ENCODE measurements at regions not wholly inside any gene's neighbourhood (a gene's known extent, or its start where the extent isn't known, plus 50 kb on each side); places are given as distances from the start of the nearest gene placed in this dataset.

DNA sequence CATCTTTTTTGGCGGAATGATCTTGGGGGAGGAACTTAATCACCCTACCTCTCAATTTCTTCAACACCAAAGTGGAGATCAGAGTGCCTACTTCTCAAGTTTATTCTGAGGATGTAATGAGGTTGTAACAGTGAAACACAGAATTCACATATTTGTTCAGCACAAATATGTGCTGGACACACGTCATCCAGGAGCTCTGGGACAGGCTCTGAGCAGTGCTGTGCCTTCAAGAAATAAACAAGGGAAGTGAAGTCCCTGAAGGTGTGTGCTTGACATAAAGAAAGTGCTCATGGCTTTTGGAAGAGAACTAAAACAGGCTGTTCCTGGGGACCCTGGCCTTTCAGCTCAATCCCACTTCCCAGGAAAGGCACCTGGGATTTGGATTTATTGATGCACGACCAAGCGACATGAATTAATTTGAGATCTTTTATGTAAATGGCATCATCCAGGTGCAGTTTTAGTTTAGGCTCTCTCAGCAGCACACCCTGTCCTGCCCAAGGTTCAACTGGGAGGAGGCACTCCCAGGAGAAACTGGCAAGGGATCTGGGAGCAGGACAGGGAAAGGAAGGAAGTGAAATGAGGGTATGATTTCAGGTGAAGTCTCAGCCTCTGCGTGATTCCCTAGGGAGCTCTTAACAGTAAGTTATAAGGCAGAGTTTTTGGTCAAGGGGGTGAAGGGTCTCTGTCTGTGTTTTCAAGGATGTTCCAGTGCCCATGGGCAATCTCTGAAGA, 211.0 kb downstream of the FOXA2 start:
- Mint-ChIP-seq H3K9me3 (no peaks in the 10 kb centered on the region), H3K4me3 (no peak overlapping the region), H3K4me1 (ENCODE audit: low read depth) (peaks cover 2% of the 10 kb centered on the region), H3K36me3 (ENCODE audit: low read depth) (no peaks in the 10 kb centered on the region), H3K27ac (no peak overlapping the region), H3K27me3 (ENCODE audit: low read depth) (no peaks in the 10 kb centered on the region)

DNA sequence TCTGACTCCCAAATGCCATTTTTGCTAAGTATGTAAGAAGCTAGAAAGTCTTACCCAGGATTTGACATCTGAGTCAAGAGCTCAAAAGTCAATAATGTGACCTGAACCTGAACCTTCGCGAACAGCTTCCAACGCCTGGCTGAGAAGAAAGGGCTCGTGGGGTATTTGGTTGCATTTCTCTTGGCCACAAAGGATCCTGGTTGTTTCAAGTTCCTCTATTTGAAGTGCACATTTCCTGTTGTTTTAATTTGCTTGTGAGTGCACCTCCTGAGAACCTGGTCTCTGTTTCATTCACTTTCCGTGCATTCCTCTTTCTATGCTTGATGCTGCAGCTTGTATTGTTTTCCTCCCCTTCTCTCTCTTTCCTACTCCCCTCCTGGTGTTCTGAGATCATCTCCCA, 212.5 kb downstream of the FOXA2 start:
- H3K9me3 Mint-ChIP-seq: no peaks in the 10 kb centered on the region
- no peak overlapping the region for H3K4me3 Mint-ChIP-seq
- H3K4me1 Mint-ChIP-seq (ENCODE audit: low read depth): peaks cover 2% of the 10 kb centered on the region
- H3K27ac Mint-ChIP-seq: no peak overlapping the region
- no peaks in the 10 kb centered on the region for H3K36me3 Mint-ChIP-seq (ENCODE audit: low read depth)
- H3K27me3 Mint-ChIP-seq (ENCODE audit: low read depth): no peaks in the 10 kb centered on the region

DNA sequence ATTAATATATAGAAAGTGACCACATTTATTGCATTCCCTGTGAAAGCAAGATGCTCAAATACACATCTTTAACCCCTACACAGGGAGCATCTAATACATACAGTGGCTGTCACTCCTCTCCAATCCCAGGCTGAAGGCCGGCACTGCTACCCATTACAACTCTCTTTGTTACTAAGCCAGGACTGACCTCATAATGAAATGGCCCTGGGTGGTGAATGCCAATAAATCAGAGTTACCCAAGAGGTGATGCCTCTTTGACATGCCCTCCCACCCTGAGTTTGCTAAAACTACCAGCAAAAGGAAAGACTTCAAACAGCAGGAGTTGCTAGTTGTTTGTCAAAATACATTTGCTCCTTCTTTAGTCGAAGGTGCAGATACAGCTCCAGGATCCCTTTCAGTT, 214.2 kb downstream of the FOXA2 start:
- no peaks in the 10 kb centered on the region for H3K9me3 Mint-ChIP-seq
- H3K27me3 Mint-ChIP-seq (ENCODE audit: low read depth): no peaks in the 10 kb centered on the region
- no peaks in the 10 kb centered on the region for H3K36me3 Mint-ChIP-seq (ENCODE audit: low read depth)
- peaks cover 2% of the 10 kb centered on the region for H3K4me1 Mint-ChIP-seq (ENCODE audit: low read depth)
- H3K4me3 Mint-ChIP-seq: no peak overlapping the region
- H3K27ac Mint-ChIP-seq: no peak overlapping the region

DNA sequence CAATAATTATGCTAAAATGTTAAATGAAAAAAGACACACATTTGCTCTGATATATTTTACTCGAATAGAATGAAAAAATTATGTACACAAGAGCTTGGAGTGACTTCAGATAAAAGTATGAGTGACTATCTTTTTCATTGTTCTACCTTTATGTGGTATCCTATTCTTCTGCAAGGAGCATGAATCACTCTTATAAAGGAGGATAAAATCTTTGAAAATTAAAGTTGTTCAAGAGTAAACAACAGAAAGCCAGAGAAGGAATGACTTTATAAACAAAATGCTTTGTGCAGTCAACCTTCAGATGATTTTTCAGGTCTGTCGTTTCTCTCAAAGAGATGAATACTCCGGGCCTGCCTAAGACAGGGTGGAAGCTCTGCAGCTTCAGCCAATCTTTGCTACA, 215.3 kb downstream of the FOXA2 start:
- no peaks in the 10 kb centered on the region for H3K9me3 Mint-ChIP-seq
- H3K27me3 Mint-ChIP-seq (ENCODE audit: low read depth): no peaks in the 10 kb centered on the region
- H3K4me3 Mint-ChIP-seq: no peak overlapping the region
- peaks cover 2% of the 10 kb centered on the region for H3K4me1 Mint-ChIP-seq (ENCODE audit: low read depth)
- H3K36me3 Mint-ChIP-seq (ENCODE audit: low read depth): no peaks in the 10 kb centered on the region
- H3K27ac Mint-ChIP-seq: no peak overlapping the region

DNA sequence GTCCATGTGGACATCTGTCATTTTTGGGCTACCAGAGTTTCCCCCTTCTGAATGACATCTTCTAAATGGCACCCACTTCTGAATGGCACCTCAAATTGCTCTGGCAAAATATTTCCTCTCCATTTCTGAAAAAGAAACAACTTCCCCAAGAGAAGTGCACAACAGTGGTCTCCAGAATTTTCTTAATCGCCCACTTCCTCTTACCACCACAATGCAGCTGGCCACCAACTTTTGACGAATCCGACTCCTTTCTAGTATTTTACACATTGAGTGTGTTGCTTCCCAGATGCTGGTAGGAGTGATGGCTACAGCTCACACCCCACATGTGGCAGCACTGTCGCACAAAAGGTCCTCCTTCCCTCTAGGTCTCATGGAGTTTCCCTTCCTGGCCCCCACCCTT, 216.1 kb downstream of the FOXA2 start:
- no peak overlapping the region for H3K27ac Mint-ChIP-seq
- H3K36me3 Mint-ChIP-seq (ENCODE audit: low read depth): no peaks in the 10 kb centered on the region
- H3K4me1 Mint-ChIP-seq (ENCODE audit: low read depth): peaks cover 2% of the 10 kb centered on the region
- no peak overlapping the region for H3K4me3 Mint-ChIP-seq
- no peaks in the 10 kb centered on the region for H3K27me3 Mint-ChIP-seq (ENCODE audit: low read depth)
- H3K9me3 Mint-ChIP-seq: no peaks in the 10 kb centered on the region

DNA sequence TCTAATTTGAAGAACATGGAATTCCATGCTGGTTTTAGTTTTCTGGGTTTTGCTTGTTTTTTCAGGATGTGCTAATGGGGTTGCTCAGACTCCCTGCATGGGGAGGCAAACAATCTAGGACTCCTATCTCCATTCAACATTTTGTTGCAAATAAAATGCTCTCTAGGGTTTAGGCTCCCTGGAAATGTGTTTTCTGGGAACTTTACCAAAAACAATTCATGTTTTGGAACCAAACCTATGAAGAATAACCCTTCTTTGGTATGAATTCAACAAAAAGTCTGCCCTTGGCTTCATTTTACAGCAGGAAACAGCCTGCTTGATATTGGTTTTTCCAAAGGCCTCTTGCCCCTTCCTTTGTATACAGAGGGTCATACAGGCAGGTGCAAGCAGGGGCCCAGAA, 217.7 kb downstream of the FOXA2 start:
- H3K27ac Mint-ChIP-seq: no peak overlapping the region
- H3K4me3 Mint-ChIP-seq: no peak overlapping the region
- no peaks in the 10 kb centered on the region for H3K36me3 Mint-ChIP-seq (ENCODE audit: low read depth)
- no peaks in the 10 kb centered on the region for H3K27me3 Mint-ChIP-seq (ENCODE audit: low read depth)
- no peaks in the 10 kb centered on the region for H3K4me1 Mint-ChIP-seq (ENCODE audit: low read depth)
- no peaks in the 10 kb centered on the region for H3K9me3 Mint-ChIP-seq

DNA sequence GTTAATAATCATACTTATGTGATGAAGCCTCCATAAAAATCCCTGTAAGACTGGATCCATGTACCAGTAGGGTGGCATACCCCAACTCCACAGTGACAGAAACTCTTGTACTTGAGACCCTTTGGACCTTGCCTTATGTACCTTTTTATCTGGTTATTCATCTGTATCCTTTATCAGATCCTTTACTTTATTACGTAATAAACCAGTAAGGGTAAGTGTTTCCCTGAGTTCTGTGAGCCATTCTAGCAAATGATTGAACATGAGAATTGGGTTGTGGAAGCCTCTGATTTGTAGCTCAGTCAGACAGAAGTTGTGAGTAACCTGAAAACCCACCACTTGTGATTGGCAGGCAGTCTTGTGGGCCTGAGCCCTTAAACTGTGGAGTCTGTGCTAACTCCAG, 229.7 kb downstream of the FOXA2 start:
- no peaks in the 10 kb centered on the region for H3K9me3 Mint-ChIP-seq
- no peaks in the 10 kb centered on the region for H3K27me3 Mint-ChIP-seq (ENCODE audit: low read depth)
- no peak overlapping the region for H3K27ac Mint-ChIP-seq

DNA sequence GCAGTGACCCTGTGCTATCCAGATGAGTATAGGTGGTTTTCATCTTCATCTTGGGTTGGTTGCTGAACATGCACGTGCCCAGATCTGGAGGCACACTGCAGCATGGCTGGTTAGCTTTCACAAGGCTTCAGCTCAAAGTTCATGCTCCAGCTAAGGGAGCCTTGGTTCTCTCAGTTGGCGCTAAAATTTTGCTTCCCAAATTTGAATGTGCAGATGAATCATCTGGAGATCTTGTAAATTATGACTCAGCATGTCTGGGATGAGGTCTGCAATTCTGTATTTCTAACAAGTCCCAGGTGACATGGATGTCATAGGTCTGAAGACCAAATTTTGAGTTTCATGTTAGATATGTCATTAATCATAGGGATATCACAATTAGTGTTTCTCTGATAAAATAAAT, 230.8 kb downstream of the FOXA2 start:
- no peaks in the 10 kb centered on the region for H3K27me3 Mint-ChIP-seq (ENCODE audit: low read depth)
- no peak overlapping the region for H3K27ac Mint-ChIP-seq
- H3K4me3 Mint-ChIP-seq: no peak overlapping the region
- no peaks in the 10 kb centered on the region for H3K4me1 Mint-ChIP-seq (ENCODE audit: low read depth)
- no peaks in the 10 kb centered on the region for H3K36me3 Mint-ChIP-seq (ENCODE audit: low read depth)
- no peaks in the 10 kb centered on the region for H3K9me3 Mint-ChIP-seq

More for the DNA sequence above, 229.7 kb downstream of the FOXA2 start:
- H3K4me1 Mint-ChIP-seq (ENCODE audit: low read depth): no peaks in the 10 kb centered on the region
- no peaks in the 10 kb centered on the region for H3K36me3 Mint-ChIP-seq (ENCODE audit: low read depth)
- H3K4me3 Mint-ChIP-seq: no peak overlapping the region

DNA sequence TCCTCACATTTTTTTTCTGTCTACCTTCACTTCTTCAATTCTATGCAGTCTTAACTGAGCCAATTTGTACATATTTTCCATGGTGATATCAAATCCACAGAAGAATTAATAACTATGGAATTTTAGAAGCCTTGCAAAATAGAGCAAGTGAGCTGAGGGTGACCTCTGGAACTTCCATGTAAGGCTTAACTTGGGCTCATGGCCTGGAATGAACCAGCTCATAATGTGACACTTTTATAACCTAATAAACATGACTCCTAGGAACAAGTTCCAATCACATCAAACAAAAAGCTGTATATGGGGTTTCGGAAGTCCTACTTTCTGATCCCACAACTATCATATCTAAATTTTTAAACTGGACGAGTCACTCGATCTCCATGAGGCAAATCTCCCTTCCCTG, 232.4 kb downstream of the FOXA2 start:
- H3K27ac Mint-ChIP-seq: no peak overlapping the region
- no peaks in the 10 kb centered on the region for H3K4me1 Mint-ChIP-seq (ENCODE audit: low read depth)
- H3K36me3 Mint-ChIP-seq (ENCODE audit: low read depth): no peaks in the 10 kb centered on the region

DNA sequence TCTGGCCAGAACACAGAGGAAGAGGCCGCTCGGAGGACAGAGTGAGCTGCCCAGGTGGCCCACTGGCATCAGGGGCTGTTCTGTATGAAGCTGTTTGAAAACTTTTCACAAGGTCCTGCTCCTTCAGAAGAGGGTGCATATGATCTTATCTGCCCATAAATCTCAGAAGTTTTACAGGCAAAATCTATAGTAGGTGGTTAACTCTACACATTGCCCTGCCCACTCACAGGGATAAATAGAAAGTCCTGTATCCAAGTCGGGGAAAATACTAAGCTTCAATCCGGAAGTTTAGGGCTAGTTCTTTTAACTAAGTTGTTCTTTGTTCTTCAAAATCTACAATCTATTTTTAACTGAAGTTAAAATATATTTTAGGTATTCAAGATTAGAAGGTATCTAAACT, 233.7 kb downstream of the FOXA2 start:
- Mint-ChIP-seq H3K27ac (no peak overlapping the region), H3K4me3 (no peak overlapping the region), H3K36me3 (ENCODE audit: low read depth) (no peaks in the 10 kb centered on the region), H3K9me3 (no peaks in the 10 kb centered on the region), H3K4me1 (ENCODE audit: low read depth) (peaks cover 2% of the 10 kb centered on the region), H3K27me3 (ENCODE audit: low read depth) (no peaks in the 10 kb centered on the region)

More for the DNA sequence above, 232.4 kb downstream of the FOXA2 start:
- Mint-ChIP-seq H3K4me3 (no peak overlapping the region), H3K27me3 (ENCODE audit: low read depth) (no peaks in the 10 kb centered on the region), H3K9me3 (no peaks in the 10 kb centered on the region)

DNA sequence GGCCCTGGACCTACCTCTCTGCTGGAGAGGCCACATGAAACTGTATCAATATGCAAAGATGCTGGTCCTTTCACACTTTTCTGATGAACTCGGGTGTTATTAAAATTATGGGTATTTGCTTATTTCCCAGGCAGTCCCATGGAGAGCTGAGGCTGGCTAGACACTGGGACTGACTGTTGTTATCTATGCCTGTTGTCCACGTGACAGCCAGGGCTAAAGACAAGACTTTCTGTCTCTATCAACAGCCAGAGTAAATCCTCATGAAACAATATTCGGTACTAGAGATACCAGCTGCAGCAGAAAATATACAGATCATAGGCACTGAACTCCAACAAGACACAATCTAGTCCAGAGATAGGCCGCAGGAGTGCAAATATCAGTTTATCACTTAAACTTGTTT, 236.4 kb downstream of the FOXA2 start:
- H3K36me3 Mint-ChIP-seq (ENCODE audit: low read depth): no peaks in the 10 kb centered on the region
- H3K9me3 Mint-ChIP-seq: no peaks in the 10 kb centered on the region
- peaks cover 2% of the 10 kb centered on the region for H3K4me1 Mint-ChIP-seq (ENCODE audit: low read depth)
- no peak overlapping the region for H3K27ac Mint-ChIP-seq
- no peak overlapping the region for H3K4me3 Mint-ChIP-seq
- no peaks in the 10 kb centered on the region for H3K27me3 Mint-ChIP-seq (ENCODE audit: low read depth)

DNA sequence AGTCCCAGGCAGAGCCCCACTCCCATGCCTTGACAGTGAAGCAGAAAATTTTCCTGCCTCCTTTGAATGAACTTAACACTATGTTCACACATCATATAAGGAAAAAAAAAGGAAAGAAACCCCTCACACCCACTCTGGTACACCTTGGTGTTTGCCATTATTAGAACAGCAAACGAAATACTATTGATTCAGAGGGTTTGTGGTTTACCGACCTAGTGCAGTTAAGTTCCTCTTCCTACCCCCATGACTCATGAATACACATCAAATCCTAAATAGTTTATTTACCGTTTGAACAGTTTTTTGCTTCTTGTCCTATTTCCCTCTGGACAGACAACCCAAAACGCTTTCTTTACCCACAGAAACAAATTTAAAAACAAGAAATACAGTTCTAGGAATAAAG, 237.7 kb downstream of the FOXA2 start:
- H3K27me3 Mint-ChIP-seq (ENCODE audit: low read depth): no peaks in the 10 kb centered on the region
- no peak overlapping the region for H3K27ac Mint-ChIP-seq
- no peak overlapping the region for H3K4me3 Mint-ChIP-seq
- H3K36me3 Mint-ChIP-seq (ENCODE audit: low read depth): no peaks in the 10 kb centered on the region
- H3K9me3 Mint-ChIP-seq: no peaks in the 10 kb centered on the region
- H3K4me1 Mint-ChIP-seq (ENCODE audit: low read depth): peaks cover 2% of the 10 kb centered on the region

DNA sequence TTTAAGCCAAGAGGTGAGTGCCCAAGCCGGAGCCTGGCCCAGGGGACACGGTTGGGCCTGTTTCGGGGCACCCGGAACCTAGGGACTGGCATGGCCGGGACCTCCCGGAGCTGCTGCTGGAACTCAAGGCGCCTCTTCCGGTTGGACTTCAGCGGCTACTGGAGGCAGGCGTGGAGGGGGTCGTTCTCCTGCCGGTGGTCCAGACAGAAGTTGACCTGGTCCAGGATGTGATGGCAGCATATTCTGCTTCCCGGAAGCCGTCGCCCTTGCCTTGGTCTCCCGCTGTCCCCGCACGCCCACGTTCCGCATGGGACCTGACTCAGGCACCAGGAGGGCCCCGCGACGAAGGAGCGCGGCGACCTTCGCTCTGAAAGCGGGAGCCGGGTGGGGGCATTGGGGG, 240.8 kb downstream of the FOXA2 start:
- H3K36me3 Mint-ChIP-seq (ENCODE audit: low read depth): no peaks in the 10 kb centered on the region
- no peak overlapping the region for H3K27ac Mint-ChIP-seq
- H3K27me3 Mint-ChIP-seq (ENCODE audit: low read depth): peaks cover 6% of the 10 kb centered on the region
- H3K4me1 Mint-ChIP-seq (ENCODE audit: low read depth): peaks cover 5% of the 10 kb centered on the region
- no peaks in the 10 kb centered on the region for H3K9me3 Mint-ChIP-seq
- no peak overlapping the region for H3K4me3 Mint-ChIP-seq

DNA sequence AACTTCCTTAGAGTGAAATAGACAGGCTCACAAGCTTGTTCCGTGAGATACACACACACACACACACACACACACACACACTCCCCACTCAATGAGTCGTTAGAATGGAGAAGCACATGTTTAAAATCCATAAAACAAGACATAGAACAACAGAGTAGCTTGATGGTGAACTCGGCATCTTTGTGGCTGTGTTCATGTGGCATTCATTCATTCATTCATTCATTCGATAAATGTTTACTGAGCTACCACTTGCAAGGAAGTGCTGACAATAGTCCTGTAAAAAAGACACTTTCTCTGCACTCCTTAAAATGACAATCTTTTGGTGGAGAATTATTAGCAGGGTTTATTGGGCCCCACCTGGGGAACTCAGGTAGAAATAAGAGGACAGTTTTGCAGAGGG, 242.0 kb downstream of the FOXA2 start:
- Mint-ChIP-seq H3K9me3 (no peaks in the 10 kb centered on the region), H3K27ac (no peak overlapping the region), H3K4me1 (ENCODE audit: low read depth) (peaks cover 5% of the 10 kb centered on the region), H3K4me3 (no peak overlapping the region), H3K27me3 (ENCODE audit: low read depth) (peaks cover 6% of the 10 kb centered on the region), H3K36me3 (ENCODE audit: low read depth) (no peaks in the 10 kb centered on the region)

DNA sequence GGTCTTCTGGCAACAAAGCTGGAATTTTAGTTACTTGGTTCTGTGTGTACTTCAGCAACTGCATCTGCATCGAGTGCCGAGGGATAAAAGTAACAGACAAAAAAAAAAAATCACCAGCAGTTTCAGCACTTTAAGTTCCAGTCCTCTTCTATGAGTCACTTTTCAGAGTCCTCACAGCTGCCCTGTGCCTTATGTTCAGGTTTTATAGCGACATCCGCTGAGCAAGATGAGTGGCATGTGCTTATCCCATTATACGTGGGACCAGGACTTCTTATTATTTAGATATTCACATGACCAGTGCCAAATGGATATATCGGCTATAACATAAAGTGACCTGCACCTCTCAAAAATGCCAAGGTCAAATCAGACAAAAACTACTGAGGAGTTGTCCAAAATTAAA, 242.9 kb downstream of the FOXA2 start:
- Mint-ChIP-seq H3K27me3 (ENCODE audit: low read depth) (peaks cover 6% of the 10 kb centered on the region), H3K36me3 (ENCODE audit: low read depth) (no peaks in the 10 kb centered on the region), H3K4me1 (ENCODE audit: low read depth) (peaks cover 3% of the 10 kb centered on the region), H3K27ac (no peak overlapping the region), H3K4me3 (no peak overlapping the region), H3K9me3 (no peaks in the 10 kb centered on the region)

DNA sequence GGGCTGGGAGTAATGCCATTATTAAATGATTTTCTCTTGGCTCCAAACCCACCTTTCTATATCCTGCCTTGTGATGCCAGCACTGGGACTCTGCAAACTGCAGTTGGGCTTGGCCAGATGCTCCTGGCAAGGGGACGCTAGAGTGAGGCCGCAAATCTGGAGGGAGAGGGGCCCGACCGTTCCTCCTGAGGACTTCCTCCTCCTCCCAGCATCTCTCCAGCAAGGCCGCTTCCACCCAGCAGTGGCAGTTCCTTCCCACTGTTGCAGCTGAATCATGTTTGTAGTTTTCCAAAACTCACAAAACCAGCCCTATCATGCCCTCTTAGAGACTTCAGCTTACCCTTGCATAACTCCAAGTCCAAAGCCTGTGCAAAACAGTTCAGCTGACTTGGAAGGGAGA, 244.4 kb downstream of the FOXA2 start:
- Mint-ChIP-seq H3K4me1 (ENCODE audit: low read depth) (peaks cover 3% of the 10 kb centered on the region), H3K4me3 (no peak overlapping the region), H3K27ac (no peak overlapping the region), H3K36me3 (ENCODE audit: low read depth) (no peaks in the 10 kb centered on the region), H3K9me3 (no peaks in the 10 kb centered on the region), H3K27me3 (ENCODE audit: low read depth) (peaks cover 6% of the 10 kb centered on the region)

All from T-helper 1 cell treated with Interleukin-12 subunit alpha and Interleukin-12 subunit beta and Interleukin-4 antibody, amounts not matched to agents 30 μg/mL and 1 μg/mL, for 36 hours (primary cell).